IMR-90 (cell line): ENCODE measurements at regions not wholly inside any gene's neighbourhood (a gene's known extent, or its start where the extent isn't known, plus 50 kb on each side); places are given as distances from the start of the nearest gene placed in this dataset.

ENCODE experiments used
- ATAC-seq: fragments of 200-7000 bp; cut with Tn5 transposase; 2 replicates; pipeline ENCODE4 v1.9.1; 2020; ENCODE audit warnings: low read depth, mild to moderate bottlenecking, moderate library complexity
- BruUV-seq: library from RNA; stranded (reverse); fragments of 400-500 nt; replicated peaks from 2 replicates; lab custom pipeline; 2021; lab: Mats Ljungman, UMichigan
- CTCF ChIA-PET: fragments of 300-600 bp; formaldehyde crosslinking; extraction: SDS; loops from one replicate; lab custom pipeline; 2021; ENCODE audit warnings: antibody characterized with exemption; lab: Yijun Ruan, JAX
- POLR2A ChIA-PET: fragments of 300-600 bp; sonication (Branson Sonifier 250); formaldehyde crosslinking; loops from one replicate; lab custom pipeline; 2022; ENCODE audit warnings: antibody characterized with exemption; ENCODE audit not compliant: unreplicated experiment; lab: Charles Lee
- DNase-seq: peaks from one replicate; pipeline ENCODE4 v3.0.0; 2013
- H2AFZ ChIP-seq: replicated peaks from 2 replicates; pipeline ENCODE3; 2013; ENCODE audit warnings: low read length, mild to moderate bottlenecking; ENCODE audit not compliant: poor library complexity
- H2AK5ac ChIP-seq: 2 replicates; pipeline ENCODE4 v1.6.1; 2013; ENCODE audit warnings: low read depth, low read length, inconsistent platforms
- H2AK9ac ChIP-seq: replicated peaks from 2 replicates; pipeline ENCODE3; 2013; ENCODE audit warnings: mild to moderate bottlenecking, low read depth, low read length, moderate library complexity; ENCODE audit not compliant: poor library complexity
- H2BK120ac ChIP-seq: 2 replicates; pipeline ENCODE4 v1.6.1; 2013; ENCODE audit warnings: low read depth, low read length, inconsistent platforms
- H2BK15ac ChIP-seq: 3 replicates; pipeline ENCODE4 v1.6.1; 2013; ENCODE audit warnings: low read depth, low read length, inconsistent platforms
- H2BK20ac ChIP-seq: 2 replicates; pipeline ENCODE4 v1.6.1; 2013; ENCODE audit warnings: low read depth, mild to moderate bottlenecking, inconsistent platforms, low read length, moderate library complexity
- H2BK5ac ChIP-seq: 2 replicates; pipeline ENCODE4 v1.6.1; 2013; ENCODE audit warnings: mild to moderate bottlenecking, low read depth, low read length, inconsistent platforms; ENCODE audit not compliant: poor library complexity, severe bottlenecking
- H3K14ac ChIP-seq: replicated peaks from 2 replicates; pipeline ENCODE4 v1.6.1; 2013; ENCODE audit warnings: low read depth, low read length, inconsistent platforms
- H3K18ac ChIP-seq: 2 replicates; pipeline ENCODE4 v1.6.1; 2013; ENCODE audit warnings: low read depth, low read length, control low read depth
- H3K23ac ChIP-seq: 2 replicates; pipeline ENCODE4 v1.6.1; 2013; ENCODE audit warnings: low read depth, low read length, inconsistent platforms
- H3K27ac ChIP-seq: 2 replicates; pipeline ENCODE4 v1.5.1; 2013; ENCODE audit warnings: mild to moderate bottlenecking, control low read depth, low read length; ENCODE audit not compliant: insufficient read depth
- H3K27me3 ChIP-seq: 2 replicates; pipeline ENCODE4 v1.6.1; 2013; ENCODE audit warnings: low read length; ENCODE audit not compliant: control insufficient read depth, insufficient read depth
- H3K36me3 ChIP-seq: 2 replicates; pipeline ENCODE4 v1.6.1; 2013; ENCODE audit warnings: low read length, mixed read lengths; ENCODE audit not compliant: control insufficient read depth, insufficient read depth
- H3K4ac ChIP-seq: 2 replicates; pipeline ENCODE4 v1.6.1; 2013; ENCODE audit warnings: low read depth, low read length, inconsistent platforms
- H3K4me1 ChIP-seq: 2 replicates; pipeline ENCODE4 v1.6.1; 2013; ENCODE audit warnings: low read length, mixed read lengths; ENCODE audit not compliant: control insufficient read depth, insufficient read depth
- H3K4me2 ChIP-seq: 2 replicates; pipeline ENCODE4 v1.6.1; 2013; ENCODE audit warnings: low read depth, mild to moderate bottlenecking, control low read depth, low read length, moderate library complexity
- H3K4me3 ChIP-seq: 2 replicates; pipeline ENCODE4 v1.5.1; 2013; ENCODE audit warnings: low read depth, mild to moderate bottlenecking, control low read depth, low read length, moderate library complexity; ENCODE audit not compliant: insufficient read depth
- H3K56ac ChIP-seq: 2 replicates; pipeline ENCODE4 v1.6.1; 2013; ENCODE audit warnings: low read length, inconsistent platforms; ENCODE audit not compliant: insufficient read depth; ENCODE audit errors: extremely low read depth
- H3K79me1 ChIP-seq, 2 experiments: 2 replicates each; pipeline ENCODE4 v1.6.1; 2013; ENCODE audit warnings: low read length in 2 of 2, inconsistent platforms in 1 of 2, low read depth in 1 of 2
- H3K9ac ChIP-seq: 2 replicates; pipeline ENCODE4 v1.6.1; 2013; ENCODE audit warnings: low read depth, low read length, control low read depth
- H3K9me1 ChIP-seq: 2 replicates; pipeline ENCODE4 v1.6.1; 2013; ENCODE audit warnings: low read length, inconsistent platforms; ENCODE audit not compliant: insufficient read depth
- H3K9me3 ChIP-seq: 2 replicates; pipeline ENCODE4 v1.6.1; 2013; ENCODE audit warnings: low read length; ENCODE audit not compliant: control insufficient read depth, insufficient read depth
- H4K20me1 ChIP-seq: 2 replicates; pipeline ENCODE4 v1.6.1; 2013; ENCODE audit warnings: low read length, inconsistent platforms; ENCODE audit not compliant: insufficient read depth
- H4K5ac ChIP-seq: 2 replicates; pipeline ENCODE4 v1.6.1; 2013; ENCODE audit warnings: mild to moderate bottlenecking, low read depth, low read length, control low read depth
- H4K8ac ChIP-seq, 2 experiments: 2 replicates each; pipeline ENCODE4 v1.6.1; 2013; ENCODE audit warnings: low read depth in 2 of 2, low read length in 2 of 2, control low read depth in 1 of 2, inconsistent platforms in 1 of 2
- H4K91ac ChIP-seq: 2 replicates; pipeline ENCODE4 v1.6.1; 2013; ENCODE audit warnings: low read depth, low read length, inconsistent platforms; ENCODE audit not compliant: insufficient read depth
- BHLHE40 ChIP-seq: fragments of 150-350 bp; IDR thresholded peaks from 2 replicates; pipeline ENCODE4 v1.6.1; 2016; ENCODE audit warnings: mild to moderate bottlenecking, low read depth, low read length
- CEBPB ChIP-seq: IDR thresholded peaks from 2 replicates; pipeline ENCODE4 v1.6.1; 2012; ENCODE audit warnings: low read depth, low read length, improper control_type of control experiment
- CHD1 ChIP-seq: IDR thresholded peaks from 2 replicates; pipeline ENCODE4 v1.6.1; 2012; ENCODE audit warnings: low read depth, low read length, improper control_type of control experiment
- MAFK ChIP-seq: IDR thresholded peaks from 2 replicates; pipeline ENCODE4 v1.6.1; 2012; ENCODE audit warnings: low read depth, low read length, improper control_type of control experiment
- MXI1 ChIP-seq: IDR thresholded peaks from 2 replicates; pipeline ENCODE4 v1.6.1; 2012; ENCODE audit warnings: low read depth, mild to moderate bottlenecking, low read length, moderate library complexity, borderline replicate concordance
- POLR2A ChIP-seq: IDR thresholded peaks from 2 replicates; pipeline ENCODE4 v1.6.1; 2012; ENCODE audit warnings: mild to moderate bottlenecking, low read depth, low read length
- RAD21 ChIP-seq: IDR thresholded peaks from 2 replicates; pipeline ENCODE4 v1.6.1; 2012; ENCODE audit warnings: low read length, improper control_type of control experiment
- RFX5 ChIP-seq: IDR thresholded peaks from 2 replicates; pipeline ENCODE4 v1.8.0; 2012; ENCODE audit warnings: low read depth, mild to moderate bottlenecking, low read length, moderate library complexity
- SMC3 ChIP-seq: fragments of 150-350 bp; IDR thresholded peaks from 2 replicates; pipeline ENCODE4 v1.6.1; 2016; ENCODE audit warnings: low read depth, mild to moderate bottlenecking, antibody characterized with exemption, low read length, moderate library complexity
- WGBS, 2 experiments: methylation state at CpG; one replicate each; pipeline versions ENCODE4 v1.1.5 to v1.1.7; 2013; ENCODE audit warnings: missing lambda C conversion rate in 2 of 2; ENCODE audit not compliant: insufficient read length in 1 of 2; ENCODE audit errors: extremely low coverage in 2 of 2; 5-methylcytosine and 5-hydroxymethylcytosine counted together
- dilution Hi-C: fragments of 300-500 bp; cut with HindIII; formaldehyde crosslinking; loops from one replicate; pipeline ENCODE4 v1.14.3; 2018; ENCODE audit warnings: low sequenced_read_pairs; ENCODE audit not compliant: unreplicated experiment
- in situ Hi-C: fragments of 300-500 bp; cut with MboI; formaldehyde crosslinking; loops from 3 replicates; pipeline ENCODE4 v1.14.3; 2019; ENCODE audit warnings: low sequenced_read_pairs, inconsistent platforms, mixed read lengths
- intact Hi-C: fragments of 100-400 bp; cut with micrococcal nuclease; formaldehyde crosslinking; loops from 2 replicates; pipeline ENCODE4 v1.10.0; 2022
- TF ChIP-seq, protein P1 (sequence below): fragments of 150-350 bp; IDR thresholded peaks from 2 replicates; pipeline ENCODE4 v1.6.1; 2017; ENCODE audit warnings: mild to moderate bottlenecking, antibody characterized with exemption, low read length, low read depth

- 100% methylated on average over 1 of the region's 9 CpGs; no CpG with 5 or more reads in 1 of the 2 experiments for WGBS, 2 experiments
- POLR2A ChIA-PET = no interaction called here
- TF ChIP-seq CHD1 (no peak), RFX5 (no peak), SMC3 (no peak), CEBPB (no peak), RAD21 (no peak), BHLHE40 (no peak), MAFK (no peak), MXI1 (no peak), POLR2A (no peak)
- TF ChIP-seq, protein P1, sequence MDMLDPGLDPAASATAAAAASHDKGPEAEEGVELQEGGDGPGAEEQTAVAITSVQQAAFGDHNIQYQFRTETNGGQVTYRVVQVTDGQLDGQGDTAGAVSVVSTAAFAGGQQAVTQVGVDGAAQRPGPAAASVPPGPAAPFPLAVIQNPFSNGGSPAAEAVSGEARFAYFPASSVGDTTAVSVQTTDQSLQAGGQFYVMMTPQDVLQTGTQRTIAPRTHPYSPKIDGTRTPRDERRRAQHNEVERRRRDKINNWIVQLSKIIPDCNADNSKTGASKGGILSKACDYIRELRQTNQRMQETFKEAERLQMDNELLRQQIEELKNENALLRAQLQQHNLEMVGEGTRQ = no peak
Measured at GRCh38 chr20:56828402-56828801, 199.3 kb downstream of the TFAP2C start.

More at GRCh38 chr20:56828402-56828801, 199.3 kb downstream of the TFAP2C start:
- ATAC-seq (no peak), DNase-seq (no peak)
- Histone ChIP-seq H3K4me1 (no peaks in the 10 kb centered on the region), H3K9me1 (no peaks in the 10 kb centered on the region), H3K9me3 (no peaks in the 10 kb centered on the region), H3K4me2 (no peak overlapping the region), H2BK20ac (no peak overlapping the region), H4K5ac (no peak overlapping the region), H2BK15ac (no peak overlapping the region), H3K79me1 (no peaks in the 10 kb centered on the region), H2AK9ac (no peak overlapping the region), H2AK5ac (no peak overlapping the region), H3K9ac (no peak overlapping the region), H4K91ac (no peak overlapping the region), H3K36me3 (no peaks in the 10 kb centered on the region), H3K4ac (no peak overlapping the region), H3K56ac (no peak overlapping the region), H3K27ac (no peak overlapping the region), H2BK5ac (no peak overlapping the region), H3K14ac (no peak overlapping the region), H2AFZ (no peak overlapping the region), H3K18ac (no peak overlapping the region), H3K23ac (no peak overlapping the region), H2BK120ac (no peak overlapping the region), H4K8ac (no peak overlapping the region), H4K20me1 (no peaks in the 10 kb centered on the region), H3K4me3 (no peak overlapping the region), H3K27me3 (peaks cover 11% of the 10 kb centered on the region)
- dilution Hi-C loops = no loop called here
- intact Hi-C loops = no loop called here
- in situ Hi-C loops = no loop called here
- BruUV-seq = no TSS peak
- CTCF ChIA-PET = no interaction called here
